ENCODE measurements at regions not wholly inside any gene's neighbourhood (a gene's known extent, or its start where the extent isn't known, plus 50 kb on each side); places are given as distances from the start of the nearest gene placed in this dataset.
"Not testable (repeated sequence)": the region's sequence is repeated elsewhere in the genome, so short reads cannot be mapped to it uniquely, and the experiment has no call there.

- not testable (repeated sequence) for H3K9me3 ChIP-seq (ENCODE audit: control insufficient read depth, low read length); H3K36me3 ChIP-seq (ENCODE audit: control insufficient read depth, insufficient read depth, low read length); H3K4me3 ChIP-seq (ENCODE audit: insufficient read depth, low read depth, low read length, poor library complexity, severe bottlenecking); H3K27me3 ChIP-seq (replicated peaks; ENCODE audit: control insufficient read depth, insufficient read depth, low read length, poor library complexity, severe bottlenecking); DNase-seq; H3K27ac ChIP-seq (ENCODE audit: insufficient read depth, low read length, poor library complexity, severe bottlenecking); H3K4me1 ChIP-seq (ENCODE audit: control insufficient read depth, insufficient read depth, low read length, poor library complexity, severe bottlenecking)
These were observed 66.3 kb upstream of the AGR3 start for GRCh38 chr7:16948110-16948509.

- Histone ChIP-seq H3K9me3 (ENCODE audit: control insufficient read depth, low read length) (peaks cover 4% of the 10 kb centered on the region), H3K36me3 (ENCODE audit: control insufficient read depth, insufficient read depth, low read length) (no peaks in the 10 kb centered on the region), H3K4me3 (ENCODE audit: insufficient read depth, low read depth, low read length, poor library complexity, severe bottlenecking) (no peak overlapping the region), H3K27ac (ENCODE audit: insufficient read depth, low read length, poor library complexity, severe bottlenecking) (no peak overlapping the region), H3K27me3 (replicated peaks; ENCODE audit: control insufficient read depth, insufficient read depth, low read length, poor library complexity, severe bottlenecking) (no peaks in the 10 kb centered on the region), H3K4me1 (ENCODE audit: control insufficient read depth, insufficient read depth, low read length, poor library complexity, severe bottlenecking) (no peaks in the 10 kb centered on the region)
- no peak for DNase-seq
These were observed 69.8 kb upstream of the AGR3 start for GRCh38 chr7:16951483-16952080.

DNA sequence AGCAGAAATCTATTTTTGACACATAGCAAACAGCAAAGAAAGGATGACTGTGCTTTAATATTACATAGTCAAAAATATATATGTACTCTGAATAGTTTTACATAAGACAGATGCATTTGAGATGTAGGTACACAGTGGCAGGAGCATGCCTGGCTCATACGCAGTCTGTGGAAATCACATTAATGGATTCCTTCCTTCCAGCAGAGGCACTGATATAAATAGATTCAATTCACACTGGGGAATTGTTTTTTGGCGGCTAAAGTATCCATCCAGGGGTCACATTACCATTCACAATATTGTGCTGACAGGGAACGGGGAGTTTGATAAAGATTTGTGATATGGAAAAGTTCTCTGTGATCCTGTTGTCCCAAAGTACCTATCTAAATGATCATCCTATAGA lies 72.5 kb upstream of the AGR3 start:
- H3K4me3 ChIP-seq (ENCODE audit: insufficient read depth, low read depth, low read length, poor library complexity, severe bottlenecking): no peak overlapping the region
- no peaks in the 10 kb centered on the region for H3K27me3 ChIP-seq (replicated peaks; ENCODE audit: control insufficient read depth, insufficient read depth, low read length, poor library complexity, severe bottlenecking)
- DNase-seq: no peak
- H3K27ac ChIP-seq (ENCODE audit: insufficient read depth, low read length, poor library complexity, severe bottlenecking): no peak overlapping the region
- no peaks in the 10 kb centered on the region for H3K9me3 ChIP-seq (ENCODE audit: control insufficient read depth, low read length)
- no peaks in the 10 kb centered on the region for H3K36me3 ChIP-seq (ENCODE audit: control insufficient read depth, insufficient read depth, low read length)
- H3K4me1 ChIP-seq (ENCODE audit: control insufficient read depth, insufficient read depth, low read length, poor library complexity, severe bottlenecking): no peaks in the 10 kb centered on the region

DNA sequence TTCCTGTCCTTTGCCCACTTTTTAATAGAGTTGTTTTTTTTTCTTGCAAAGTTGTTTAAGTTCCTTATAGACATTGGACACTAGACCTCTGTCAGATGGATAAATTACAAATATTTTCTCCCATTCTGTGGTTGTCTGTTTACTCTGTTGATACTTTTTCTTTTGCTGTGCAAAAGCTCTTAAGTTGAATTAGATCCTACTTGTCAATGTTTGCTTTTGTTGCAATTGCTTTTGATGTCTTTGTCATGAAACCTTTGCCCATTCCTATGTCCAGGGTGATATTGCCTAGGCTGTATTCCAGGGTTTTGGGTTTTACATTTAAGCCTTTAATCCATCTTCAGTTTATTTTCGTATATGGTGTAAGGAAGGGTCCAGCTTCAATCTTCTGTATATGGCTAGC lies 76.9 kb upstream of the AGR3 start:
- H3K9me3 ChIP-seq (ENCODE audit: control insufficient read depth, low read length): no peaks in the 10 kb centered on the region
- no peaks in the 10 kb centered on the region for H3K36me3 ChIP-seq (ENCODE audit: control insufficient read depth, insufficient read depth, low read length)
- no peaks in the 10 kb centered on the region for H3K4me1 ChIP-seq (ENCODE audit: control insufficient read depth, insufficient read depth, low read length, poor library complexity, severe bottlenecking)
- no peak for DNase-seq
- H3K4me3 ChIP-seq (ENCODE audit: insufficient read depth, low read depth, low read length, poor library complexity, severe bottlenecking): no peak overlapping the region
- H3K27ac ChIP-seq (ENCODE audit: insufficient read depth, low read length, poor library complexity, severe bottlenecking): no peak overlapping the region
- H3K27me3 ChIP-seq (replicated peaks; ENCODE audit: control insufficient read depth, insufficient read depth, low read length, poor library complexity, severe bottlenecking): no peaks in the 10 kb centered on the region

DNA sequence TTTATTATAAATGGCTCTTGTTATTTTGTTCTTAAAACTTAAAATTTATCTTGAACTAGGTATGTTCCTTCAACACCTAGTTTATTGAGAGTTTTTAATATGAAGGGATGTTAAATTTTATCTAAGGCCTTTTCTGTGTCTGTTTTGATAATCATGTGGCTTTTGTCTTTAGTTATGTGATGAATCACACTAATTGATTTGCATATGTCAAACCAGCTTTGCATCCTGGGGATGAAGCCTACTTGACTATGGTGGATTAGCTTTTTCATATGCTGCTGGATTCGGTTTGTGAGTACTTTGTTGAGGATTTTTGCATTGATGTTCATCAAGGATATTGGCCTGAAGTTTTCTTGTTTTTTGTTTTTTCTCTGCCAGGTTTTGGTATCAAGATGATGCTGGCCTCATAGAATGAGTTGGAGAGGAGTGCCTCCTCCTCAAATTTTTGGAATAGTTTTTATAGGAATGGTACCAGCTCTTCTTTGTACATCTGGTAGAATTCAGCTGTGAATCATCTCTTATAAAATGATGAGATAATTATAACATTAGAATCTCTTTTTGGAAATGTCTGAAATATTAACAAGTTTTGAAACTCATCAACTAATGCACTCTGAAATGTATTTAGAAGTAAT lies 78.7 kb upstream of the AGR3 start:
- no peak overlapping the region for H3K27ac ChIP-seq (ENCODE audit: insufficient read depth, low read length, poor library complexity, severe bottlenecking)
- no peak for DNase-seq
- H3K9me3 ChIP-seq (ENCODE audit: control insufficient read depth, low read length): no peaks in the 10 kb centered on the region

DNA sequence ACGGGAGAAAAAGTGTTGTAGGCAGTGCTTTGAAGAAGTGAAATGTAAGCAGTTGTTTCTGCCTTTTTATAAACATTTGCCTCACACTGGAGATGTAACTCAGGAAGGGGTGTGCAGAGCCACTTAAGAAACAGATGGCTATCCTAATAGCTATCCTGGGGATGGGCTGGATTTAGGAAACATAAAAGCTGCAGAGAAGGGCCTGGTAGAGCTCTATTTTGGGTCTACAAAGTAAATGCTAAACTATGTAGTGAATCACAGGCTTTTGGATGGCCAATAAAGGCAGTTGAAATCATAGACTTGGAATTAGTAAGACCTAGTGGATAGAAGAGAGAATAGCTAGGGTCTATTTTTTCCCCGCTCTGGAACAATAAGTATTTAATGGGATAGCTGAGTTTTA lies 79.9 kb upstream of the AGR3 start:
- DNase-seq: no peak
- Histone ChIP-seq H3K4me3 (ENCODE audit: insufficient read depth, low read depth, low read length, poor library complexity, severe bottlenecking) (no peak overlapping the region), H3K9me3 (ENCODE audit: control insufficient read depth, low read length) (no peaks in the 10 kb centered on the region), H3K27ac (ENCODE audit: insufficient read depth, low read length, poor library complexity, severe bottlenecking) (no peak overlapping the region), H3K36me3 (ENCODE audit: control insufficient read depth, insufficient read depth, low read length) (no peaks in the 10 kb centered on the region), H3K4me1 (ENCODE audit: control insufficient read depth, insufficient read depth, low read length, poor library complexity, severe bottlenecking) (no peaks in the 10 kb centered on the region), H3K27me3 (replicated peaks; ENCODE audit: control insufficient read depth, insufficient read depth, low read length, poor library complexity, severe bottlenecking) (no peaks in the 10 kb centered on the region)

More for the DNA sequence above, 78.7 kb upstream of the AGR3 start:
- no peaks in the 10 kb centered on the region for H3K27me3 ChIP-seq (replicated peaks; ENCODE audit: control insufficient read depth, insufficient read depth, low read length, poor library complexity, severe bottlenecking)
- no peak overlapping the region for H3K4me3 ChIP-seq (ENCODE audit: insufficient read depth, low read depth, low read length, poor library complexity, severe bottlenecking)
- H3K4me1 ChIP-seq (ENCODE audit: control insufficient read depth, insufficient read depth, low read length, poor library complexity, severe bottlenecking): no peaks in the 10 kb centered on the region
- H3K36me3 ChIP-seq (ENCODE audit: control insufficient read depth, insufficient read depth, low read length): no peaks in the 10 kb centered on the region

DNA sequence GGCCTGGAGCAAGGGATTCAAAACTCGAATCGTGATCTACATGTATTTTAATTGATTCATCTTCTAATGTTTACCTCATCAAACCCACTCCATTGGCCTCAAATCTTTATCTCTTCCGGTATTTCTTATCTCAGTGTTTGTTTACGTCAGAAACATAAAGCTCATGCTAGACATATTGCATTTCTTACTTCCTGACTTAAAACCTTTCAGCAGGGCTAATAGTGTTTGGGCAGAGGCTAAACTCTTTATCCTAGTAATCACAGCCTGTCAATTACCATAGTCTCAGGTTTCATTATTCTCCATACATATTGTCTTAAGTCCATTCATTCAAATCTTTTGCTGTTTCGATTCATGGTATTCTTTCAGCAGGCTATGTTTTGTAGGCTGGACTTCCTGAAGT lies 81.3 kb upstream of the AGR3 start:
- Histone ChIP-seq H3K27me3 (replicated peaks; ENCODE audit: control insufficient read depth, insufficient read depth, low read length, poor library complexity, severe bottlenecking) (no peaks in the 10 kb centered on the region), H3K4me3 (ENCODE audit: insufficient read depth, low read depth, low read length, poor library complexity, severe bottlenecking) (no peak overlapping the region), H3K36me3 (ENCODE audit: control insufficient read depth, insufficient read depth, low read length) (no peaks in the 10 kb centered on the region), H3K9me3 (ENCODE audit: control insufficient read depth, low read length) (no peaks in the 10 kb centered on the region), H3K4me1 (ENCODE audit: control insufficient read depth, insufficient read depth, low read length, poor library complexity, severe bottlenecking) (no peaks in the 10 kb centered on the region), H3K27ac (ENCODE audit: insufficient read depth, low read length, poor library complexity, severe bottlenecking) (no peak overlapping the region)
- no peak for DNase-seq

DNA sequence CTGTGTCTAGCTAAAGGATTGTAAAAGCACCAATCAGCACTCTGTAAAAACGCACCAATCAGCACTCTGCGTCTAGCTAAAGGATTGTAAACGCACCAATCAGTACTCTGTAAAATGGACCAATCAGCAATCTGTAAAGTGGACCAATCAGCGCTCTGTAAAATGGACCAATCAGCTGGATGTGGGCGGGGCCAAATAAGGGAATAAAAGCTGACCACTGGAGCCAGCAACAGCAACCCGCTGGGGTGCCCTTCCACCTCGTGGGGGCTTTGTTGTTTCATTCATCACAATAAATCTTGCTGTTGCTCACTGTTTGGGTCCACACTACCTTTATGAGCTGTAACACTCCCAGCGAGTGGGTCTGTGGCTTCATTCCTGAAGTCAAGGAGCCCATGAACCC lies 83.9 kb upstream of the AGR3 start:
- not testable (repeated sequence) for H3K27ac ChIP-seq (ENCODE audit: insufficient read depth, low read length, poor library complexity, severe bottlenecking); H3K36me3 ChIP-seq (ENCODE audit: control insufficient read depth, insufficient read depth, low read length); DNase-seq; H3K4me3 ChIP-seq (ENCODE audit: insufficient read depth, low read depth, low read length, poor library complexity, severe bottlenecking); H3K27me3 ChIP-seq (replicated peaks; ENCODE audit: control insufficient read depth, insufficient read depth, low read length, poor library complexity, severe bottlenecking); H3K4me1 ChIP-seq (ENCODE audit: control insufficient read depth, insufficient read depth, low read length, poor library complexity, severe bottlenecking); H3K9me3 ChIP-seq (ENCODE audit: control insufficient read depth, low read length)

DNA sequence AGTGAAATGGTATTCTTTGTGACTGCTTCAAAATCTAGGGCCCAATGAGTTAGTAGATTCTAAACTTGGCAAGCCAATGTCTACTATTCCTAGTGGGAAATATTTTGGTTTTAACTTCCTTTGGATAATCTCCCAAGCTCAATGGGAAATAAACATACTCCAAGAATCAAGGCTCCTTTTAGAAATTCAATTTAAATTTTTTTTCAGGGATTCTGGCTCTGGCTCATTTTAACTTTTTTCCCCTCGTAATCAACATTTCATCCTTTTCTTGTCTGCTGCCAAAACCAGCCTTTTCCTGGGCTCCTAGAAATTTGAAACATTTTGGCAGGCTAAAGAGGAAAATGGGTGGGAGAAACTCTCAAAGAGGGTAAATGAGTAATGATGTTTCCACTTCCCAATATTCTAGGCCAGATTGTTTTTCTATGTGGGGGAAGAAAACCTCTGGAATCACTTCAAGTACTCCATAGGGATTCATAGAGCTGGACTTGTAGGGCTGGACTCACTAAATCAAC lies 85.6 kb upstream of the AGR3 start:
- Histone ChIP-seq H3K4me3 (ENCODE audit: insufficient read depth, low read depth, low read length, poor library complexity, severe bottlenecking) (no peak overlapping the region), H3K27ac (ENCODE audit: insufficient read depth, low read length, poor library complexity, severe bottlenecking) (no peak overlapping the region), H3K36me3 (ENCODE audit: control insufficient read depth, insufficient read depth, low read length) (no peaks in the 10 kb centered on the region), H3K4me1 (ENCODE audit: control insufficient read depth, insufficient read depth, low read length, poor library complexity, severe bottlenecking) (no peaks in the 10 kb centered on the region), H3K9me3 (ENCODE audit: control insufficient read depth, low read length) (no peaks in the 10 kb centered on the region), H3K27me3 (replicated peaks; ENCODE audit: control insufficient read depth, insufficient read depth, low read length, poor library complexity, severe bottlenecking) (no peaks in the 10 kb centered on the region)
- no peak for DNase-seq

GRCh38 chr7:16970732-16971482 lies 89.1 kb upstream of the AGR3 start:
- H3K27me3 ChIP-seq (replicated peaks; ENCODE audit: control insufficient read depth, insufficient read depth, low read length, poor library complexity, severe bottlenecking): no peaks in the 10 kb centered on the region
- H3K4me3 ChIP-seq (ENCODE audit: insufficient read depth, low read depth, low read length, poor library complexity, severe bottlenecking): no peak overlapping the region
- no peaks in the 10 kb centered on the region for H3K36me3 ChIP-seq (ENCODE audit: control insufficient read depth, insufficient read depth, low read length)
- peaks cover 5% of the 10 kb centered on the region for H3K4me1 ChIP-seq (ENCODE audit: control insufficient read depth, insufficient read depth, low read length, poor library complexity, severe bottlenecking)
- DNase-seq: no peak
- H3K27ac ChIP-seq (ENCODE audit: insufficient read depth, low read length, poor library complexity, severe bottlenecking): no peak overlapping the region
- H3K9me3 ChIP-seq (ENCODE audit: control insufficient read depth, low read length): no peaks in the 10 kb centered on the region

Data from effector memory CD4-positive, alpha-beta T cell (primary cell).